NCI-H510A treated with DMSO at 0.1 percent for 48 hours (cell line): ENCODE measurements at regions not wholly inside any gene's neighbourhood (a gene's known extent, or its start where the extent isn't known, plus 50 kb on each side); places are given as distances from the start of the nearest gene placed in this dataset.

Experiments
- DNase-seq: peaks from one replicate; lab custom pipeline; 2025; lab: John Stamatoyannopoulos, UW

DNA sequence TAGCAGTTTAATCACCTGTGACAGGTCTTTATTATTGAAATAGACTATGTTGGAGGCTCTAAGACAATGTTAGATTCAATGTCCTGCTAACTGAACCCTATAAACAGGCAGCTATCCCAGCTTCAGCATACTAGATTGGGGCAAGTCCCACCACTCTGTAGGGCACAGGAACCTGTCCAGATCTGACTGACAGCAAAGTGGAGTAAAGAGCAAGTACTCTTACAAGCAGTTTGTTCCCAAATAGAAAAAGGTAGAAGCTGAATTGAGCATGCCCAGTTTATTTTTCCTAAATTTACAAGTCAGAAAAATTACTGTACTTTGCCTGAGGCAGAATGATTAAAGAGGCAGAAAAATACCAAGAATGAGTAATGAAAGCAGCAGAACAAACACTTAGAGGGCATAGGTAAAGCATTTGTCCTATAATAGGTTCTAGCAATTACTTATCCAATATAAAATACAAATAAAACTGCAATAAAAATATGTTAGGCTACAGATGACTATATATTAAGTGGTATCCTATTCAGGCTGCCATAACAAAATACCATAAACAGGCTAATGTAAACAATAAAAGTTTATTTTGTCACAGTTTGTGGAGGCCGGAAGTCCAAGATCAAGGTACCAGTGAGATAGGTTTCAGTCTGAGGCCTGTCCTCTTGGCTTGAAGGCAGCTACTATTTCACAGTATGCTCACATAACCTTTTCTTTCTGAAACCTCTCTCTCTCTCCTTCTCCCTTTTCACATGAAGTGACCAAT is 868.2 kb downstream of the C12orf50 start:
- no peak for DNase-seq

- no peak for DNase-seq
Observed at GRCh38 chr12:87157791-87158190, 871.4 kb downstream of the C12orf50 start.

GRCh38 chr12:87155621-87156020 is 873.6 kb downstream of the C12orf50 start:
- no peak for DNase-seq

GRCh38 chr12:87152841-87153528 is 876.2 kb downstream of the C12orf50 start:
- DNase-seq, result no peak

GRCh38 chr12:87152075-87152474 is 877.1 kb downstream of the C12orf50 start:
- no peak for DNase-seq

DNA sequence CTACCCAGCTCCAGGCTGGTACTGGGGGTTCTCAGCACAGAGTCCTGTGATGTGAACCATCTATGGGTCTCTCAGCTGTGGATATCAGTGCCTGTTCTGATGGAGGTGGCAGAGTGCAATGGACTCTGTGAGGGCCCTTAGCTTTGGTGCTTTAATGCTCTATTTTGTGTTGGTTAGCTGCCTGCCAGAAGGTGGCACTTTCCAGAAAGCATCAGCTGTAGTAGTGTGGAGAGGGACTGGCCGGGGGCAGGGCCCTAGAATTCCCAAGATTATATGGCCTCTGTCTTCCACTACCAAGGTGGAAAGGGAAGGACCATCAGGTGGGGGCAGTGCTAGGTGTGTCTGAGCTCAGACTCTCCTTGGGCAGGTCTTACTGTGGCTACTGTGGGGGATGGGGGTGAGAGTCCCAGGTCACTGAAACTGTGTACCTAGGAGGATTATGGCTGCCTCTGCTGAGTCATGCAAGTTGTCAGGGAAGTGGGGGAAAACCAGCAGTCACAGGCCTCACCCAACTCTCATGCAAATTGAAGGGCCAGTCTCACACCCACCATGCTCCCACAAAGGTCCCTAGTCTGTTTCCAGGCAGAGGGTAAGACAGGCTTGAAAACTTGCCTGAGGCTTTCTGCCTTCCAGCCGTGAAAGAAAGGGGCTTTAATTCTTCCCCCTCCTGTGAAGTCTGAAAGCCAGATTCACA is 878.1 kb downstream of the C12orf50 start:
- DNase-seq, result no peak

DNA sequence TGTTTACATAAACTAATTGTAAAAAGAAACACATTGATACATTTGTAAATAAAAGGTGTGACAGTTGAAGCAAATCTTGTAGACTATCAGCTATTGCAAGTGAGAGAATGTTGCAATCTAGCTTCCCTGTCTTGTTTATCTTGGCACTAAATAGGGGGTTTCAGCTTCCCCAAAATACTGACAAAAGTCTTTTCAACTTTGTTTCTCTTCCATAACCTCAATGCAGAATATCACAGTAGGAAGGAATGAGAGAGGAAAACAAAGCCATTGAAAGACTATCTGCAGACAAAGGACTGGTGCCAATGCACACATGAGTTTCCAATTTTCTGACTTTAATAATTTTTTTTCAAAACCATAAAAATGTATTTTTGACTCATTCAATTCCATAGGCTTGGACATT is 886.2 kb upstream of the MGAT4C start:
- DNase-seq, result no peak

GRCh38 chr12:87141091-87141490 is 884.9 kb upstream of the MGAT4C start:
- no peak for DNase-seq

GRCh38 chr12:87140262-87140661 is 884.1 kb upstream of the MGAT4C start:
- no peak for DNase-seq

DNA sequence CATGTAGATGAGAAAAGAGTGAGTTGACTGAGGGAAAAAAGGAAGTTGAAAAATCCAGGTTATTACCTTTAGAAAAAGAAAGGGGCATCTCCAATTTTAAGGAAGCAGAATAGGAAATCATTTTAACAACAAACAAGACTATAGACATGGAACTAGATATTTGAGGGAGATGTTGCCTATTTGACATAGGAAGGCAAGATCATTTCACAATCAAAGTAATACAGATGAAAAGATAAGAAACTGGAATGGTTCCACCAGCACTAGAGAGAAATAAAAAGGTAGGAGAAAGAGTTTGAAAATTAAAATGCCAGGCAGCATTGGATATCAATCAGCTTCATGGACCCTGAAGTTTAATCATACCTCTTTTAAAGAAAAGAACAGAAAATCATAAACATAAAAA is 881.0 kb upstream of the MGAT4C start:
- DNase-seq, result no peak

DNA sequence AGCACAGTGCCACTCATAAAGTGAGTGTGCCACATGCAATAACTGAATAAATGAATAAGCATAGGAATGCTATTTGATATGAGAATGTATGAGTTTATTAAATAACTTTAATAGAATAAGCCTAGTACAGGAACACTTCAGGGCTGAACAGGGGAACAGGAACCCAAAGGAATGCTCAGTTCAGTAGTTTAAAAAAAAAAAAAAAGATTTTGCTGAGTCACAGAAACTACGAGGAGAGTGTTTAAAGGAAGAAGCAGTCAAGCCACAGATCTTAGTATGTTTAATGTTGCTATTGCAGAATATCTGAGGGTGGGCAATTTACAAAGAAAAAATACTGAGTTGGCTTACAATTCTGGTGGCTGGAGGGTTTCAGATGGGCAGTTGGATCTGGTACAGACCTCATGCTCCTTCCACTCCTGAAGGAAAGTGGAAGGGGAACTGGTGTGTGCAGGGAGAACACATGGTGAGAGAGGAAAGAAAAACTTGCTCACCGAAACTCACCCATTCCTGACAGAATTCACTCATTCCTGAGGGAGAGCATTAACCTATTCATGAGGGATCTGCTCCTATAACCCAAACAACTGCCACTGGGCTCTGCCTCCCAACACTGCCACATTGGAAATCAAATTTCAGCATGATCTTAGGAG is 880.3 kb upstream of the MGAT4C start:
- no peak for DNase-seq

GRCh38 chr12:87127272-87127671 is 871.1 kb upstream of the MGAT4C start:
- no peak for DNase-seq

DNA sequence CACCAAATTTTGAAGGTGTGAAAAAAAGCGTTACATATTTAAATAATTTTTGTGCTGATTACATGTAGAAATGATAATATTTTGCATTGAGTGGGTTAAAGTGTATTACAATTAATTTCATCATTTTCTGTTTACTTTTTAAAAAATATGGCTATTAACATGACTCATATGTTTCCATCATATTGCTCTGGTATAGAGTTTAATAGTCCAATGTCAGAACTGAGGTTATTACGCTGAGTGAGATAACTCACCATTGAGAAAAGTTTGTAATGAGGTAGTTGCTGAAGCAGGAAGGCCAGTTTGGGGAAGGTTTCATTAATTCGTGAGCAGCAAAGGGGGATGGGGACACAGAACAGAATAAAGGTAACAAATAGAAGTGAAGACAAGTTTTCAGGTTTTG is 865.7 kb upstream of the MGAT4C start:
- no peak for DNase-seq

- DNase-seq, result peak; percentile 93
Observed at GRCh38 chr12:87120440-87120839, 864.2 kb upstream of the MGAT4C start.

GRCh38 chr12:87119713-87120112 is 863.5 kb upstream of the MGAT4C start:
- DNase-seq, result no peak

- DNase-seq, result no peak
Observed at GRCh38 chr12:87117526-87117925, 861.3 kb upstream of the MGAT4C start.

DNA sequence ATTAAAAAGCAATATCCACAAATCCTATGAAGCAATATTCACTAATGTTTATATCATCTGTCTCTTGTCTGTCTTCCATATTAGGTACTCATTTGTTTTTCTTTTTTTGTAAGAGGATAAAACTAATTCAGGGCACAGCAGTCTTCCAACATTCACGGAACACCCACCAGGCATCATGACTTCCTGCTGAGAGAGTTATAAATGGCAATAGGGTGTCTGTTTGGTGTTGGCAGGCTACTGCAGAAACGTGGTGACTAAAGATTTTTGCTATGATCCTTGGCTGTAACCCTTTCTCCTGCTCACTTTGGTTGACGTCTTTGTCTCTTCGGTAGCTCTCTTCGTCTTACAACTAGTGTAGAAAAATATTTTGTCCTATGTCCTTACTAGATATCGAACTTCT is 860.6 kb upstream of the MGAT4C start:
- DNase-seq, result no peak

DNA sequence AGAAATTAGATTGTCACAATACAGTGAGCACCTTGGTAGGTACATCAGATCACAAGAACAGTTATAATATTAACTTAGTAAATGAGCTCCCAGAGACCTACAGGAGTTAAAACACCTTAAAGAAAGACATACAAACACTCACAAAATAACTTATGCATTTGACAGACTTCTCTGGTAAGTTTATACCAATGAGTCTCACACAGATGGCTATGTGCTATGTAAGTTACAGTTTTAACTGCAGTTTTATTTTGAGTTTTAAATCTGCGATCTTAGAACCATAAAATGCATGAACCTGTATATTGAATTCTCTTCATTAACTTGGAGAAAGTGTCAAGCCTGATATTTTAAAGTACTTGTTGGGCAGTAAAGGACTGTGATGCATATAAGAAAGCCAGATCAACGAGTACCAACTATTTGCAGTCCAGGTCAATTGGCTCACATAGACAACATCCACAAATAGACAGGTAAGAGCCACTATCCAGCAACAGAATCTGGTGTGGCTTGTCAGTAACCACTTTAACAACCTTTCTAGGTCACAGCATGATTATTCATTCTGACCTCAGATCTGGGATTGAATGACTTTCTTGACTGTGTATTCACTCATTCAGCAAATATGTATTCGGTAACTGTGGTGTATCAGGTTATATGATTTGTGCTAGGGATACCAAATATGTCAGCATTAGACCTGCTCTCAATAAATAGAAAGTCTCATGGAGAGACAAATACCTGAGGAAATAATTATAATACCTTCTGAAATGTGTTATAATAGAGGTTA is 856.6 kb upstream of the MGAT4C start:
- no peak for DNase-seq

DNA sequence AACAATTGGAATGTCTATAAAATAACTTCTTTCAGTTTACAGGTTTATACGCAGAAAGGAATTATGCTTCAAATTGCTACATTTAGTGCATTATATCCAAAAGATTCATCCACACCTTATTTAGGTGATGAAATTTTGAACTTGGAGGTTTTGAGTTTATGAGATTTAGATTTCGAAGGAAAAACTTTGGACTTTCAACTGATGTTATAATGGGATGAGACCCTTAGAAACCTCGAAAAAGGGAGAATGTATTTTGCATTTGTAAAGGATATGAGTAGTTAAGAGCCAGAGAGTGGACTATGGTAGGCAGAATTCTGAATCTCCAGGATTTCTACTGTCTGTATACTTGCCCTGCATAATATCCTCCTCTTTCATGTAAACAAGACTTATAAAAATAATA is 851.6 kb upstream of the MGAT4C start:
- no peak for DNase-seq

GRCh38 chr12:87107270-87107669 is 851.1 kb upstream of the MGAT4C start:
- no peak for DNase-seq

DNA sequence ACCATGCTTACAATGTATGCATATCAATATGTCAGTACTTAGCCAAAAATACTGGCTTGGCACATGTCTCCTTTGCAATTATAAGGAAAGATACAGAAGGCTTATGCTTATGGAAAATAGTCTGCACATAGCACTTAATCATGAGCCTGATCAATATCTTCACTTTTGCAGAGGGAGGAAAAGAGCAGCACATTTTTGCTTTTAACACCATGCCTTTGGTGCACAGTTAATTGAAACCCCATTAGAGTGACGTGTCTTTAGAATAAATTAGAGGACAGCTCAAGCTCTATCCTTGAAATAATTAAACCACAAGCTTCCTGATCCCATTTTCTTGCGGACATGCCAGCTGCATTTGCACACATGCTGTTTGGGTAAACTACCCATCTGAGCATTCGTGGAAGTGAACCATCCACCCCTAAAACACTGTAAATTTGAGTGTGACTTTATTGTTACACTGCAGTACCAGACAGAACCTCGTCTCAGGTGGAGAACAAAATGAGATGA is 839.9 kb upstream of the MGAT4C start:
- no peak for DNase-seq

- DNase-seq, result no peak
Observed at GRCh38 chr12:87094356-87094755, 838.2 kb upstream of the MGAT4C start.
